AG20443 (cell line): ENCODE measurements at regions not wholly inside any gene's neighbourhood (a gene's known extent, or its start where the extent isn't known, plus 50 kb on each side); places are given as distances from the start of the nearest gene placed in this dataset.
A peak's percentile ranks its signal among the peaks of the same experiment; 100 is the strongest.
"Not testable (repeated sequence)": the region's sequence is repeated elsewhere in the genome, so short reads cannot be mapped to it uniquely, and the experiment has no call there.

Experiments
- DNase-seq: peaks from one replicate; pipeline ENCODE4 v3.0.0; 2012; ENCODE audit warnings: low spot score, mixed read lengths

GRCh38 chr10:109650228-109650627 lies 273.1 kb downstream of the XPNPEP1 start:
- DNase-seq: no peak

DNA sequence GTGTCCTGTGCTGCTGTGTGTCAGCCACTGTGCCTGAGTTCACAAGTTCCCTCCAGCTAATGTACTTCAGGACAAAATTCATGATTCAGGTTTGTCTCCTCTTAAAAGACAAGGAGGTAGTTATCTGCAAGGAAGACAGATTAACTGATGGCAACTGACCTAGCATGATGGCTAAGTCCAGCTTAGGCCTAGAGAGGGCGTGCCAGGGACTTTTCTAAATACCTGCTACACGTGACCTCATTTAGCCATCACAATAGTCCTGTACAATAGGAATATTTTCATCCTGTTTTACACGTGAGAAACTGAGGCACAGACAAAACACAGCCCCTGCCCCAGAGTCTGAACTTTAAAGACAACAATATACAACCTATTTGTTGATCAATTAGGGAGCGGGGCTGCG lies 275.7 kb downstream of the XPNPEP1 start:
- no peak for DNase-seq

DNA sequence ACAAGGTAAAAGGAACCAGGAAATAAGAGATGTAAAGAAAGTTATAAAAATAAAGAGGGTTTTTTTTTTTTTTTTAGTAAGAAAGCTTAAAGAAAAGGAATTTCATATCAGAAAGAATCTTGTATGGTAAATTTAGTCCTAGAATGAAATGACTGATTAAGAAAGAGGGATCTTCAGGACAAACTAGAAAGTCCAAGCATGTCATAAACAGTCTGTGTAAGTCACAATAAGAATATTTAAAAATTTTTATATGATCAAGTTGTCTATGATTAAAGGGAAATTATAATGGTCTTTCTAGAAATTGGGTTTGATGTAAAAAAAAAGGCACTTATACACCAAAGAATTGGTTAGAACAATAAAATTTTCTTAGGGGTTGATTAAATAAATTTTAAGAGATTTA lies 289.5 kb downstream of the XPNPEP1 start:
- no peak for DNase-seq

DNA sequence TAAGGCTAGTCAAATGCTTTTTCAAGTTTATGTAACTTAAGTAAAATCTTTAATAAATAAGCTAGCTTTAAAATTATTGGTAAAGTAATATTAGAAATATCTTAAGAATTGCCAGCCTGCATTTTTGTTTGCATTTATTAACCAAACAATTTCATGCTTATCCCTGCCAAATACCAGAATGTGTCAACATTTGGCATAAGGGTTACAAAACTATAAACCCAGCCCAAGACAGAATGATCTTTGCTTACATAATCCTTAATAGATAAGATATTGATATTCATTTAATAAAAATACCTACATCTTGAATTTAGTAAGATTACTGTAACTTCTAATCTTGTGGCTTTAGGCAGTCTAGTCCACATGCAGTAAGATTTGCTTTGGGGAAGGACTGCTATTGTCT lies 290.3 kb downstream of the XPNPEP1 start:
- not testable (repeated sequence) for DNase-seq

- DNase-seq: no peak
These were observed 298.4 kb downstream of the XPNPEP1 start for GRCh38 chr10:109624939-109625338.

DNA sequence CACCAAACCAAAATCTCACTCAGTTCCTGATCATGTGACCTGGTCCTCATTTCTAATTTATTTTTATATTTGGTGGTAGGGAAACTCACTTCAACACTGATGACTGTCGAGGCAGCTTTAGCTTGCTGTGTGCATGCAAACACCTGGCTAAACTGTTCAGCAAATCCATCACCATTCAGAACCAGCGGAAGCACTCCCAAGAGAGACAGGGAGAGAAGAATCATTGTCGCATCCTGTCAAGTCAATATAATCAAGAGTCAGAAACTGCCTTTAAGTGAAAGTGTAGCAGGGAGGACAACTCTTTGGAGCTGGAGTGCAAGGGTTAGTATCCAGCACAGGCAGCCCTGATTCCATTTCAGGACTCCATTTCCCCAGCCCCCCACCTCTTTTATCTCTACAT lies 300.7 kb downstream of the XPNPEP1 start:
- DNase-seq: no peak

GRCh38 chr10:109620396-109620795 lies 302.9 kb downstream of the XPNPEP1 start:
- DNase-seq: no peak

GRCh38 chr10:109619914-109620313 lies 303.4 kb downstream of the XPNPEP1 start:
- DNase-seq: no peak

DNA sequence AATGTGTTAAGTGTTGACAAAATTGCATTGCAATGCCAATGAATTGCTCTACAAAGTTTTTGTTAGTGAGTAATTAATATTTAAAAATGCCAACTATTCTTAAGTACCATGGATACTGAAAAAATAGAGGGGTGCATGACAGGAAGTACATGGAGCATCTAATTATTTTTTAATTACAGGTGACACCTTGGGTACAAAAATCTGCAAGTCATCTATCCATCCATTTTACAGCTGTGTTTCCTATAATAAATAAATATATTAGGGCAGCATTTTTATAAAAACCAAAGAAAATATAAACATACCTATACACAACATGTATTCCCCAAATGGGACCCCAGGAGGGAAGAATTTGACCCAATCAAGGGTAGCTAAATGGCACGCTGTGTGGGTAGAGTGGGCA lies 304.6 kb downstream of the XPNPEP1 start:
- no peak for DNase-seq

DNA sequence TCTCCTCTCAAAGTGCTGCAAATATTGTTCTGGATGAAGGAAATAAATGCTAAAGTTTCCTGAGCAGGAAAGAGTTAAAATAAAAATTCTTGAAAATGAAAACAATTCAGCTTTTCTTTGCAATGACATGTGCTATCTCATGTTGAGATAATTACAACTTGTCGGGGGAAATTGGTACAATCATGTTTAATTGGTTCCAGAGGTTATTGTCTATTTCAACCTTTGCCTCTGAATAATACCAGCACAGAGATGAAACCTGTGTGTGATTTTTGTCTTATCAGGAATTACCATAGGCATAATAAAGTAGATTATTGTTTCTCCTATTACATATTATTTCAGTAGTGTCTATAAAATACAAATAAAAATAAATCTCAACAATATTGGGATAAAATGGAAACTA lies 305.0 kb downstream of the XPNPEP1 start:
- DNase-seq: no peak

GRCh38 chr10:109616359-109616980 lies 306.8 kb downstream of the XPNPEP1 start:
- no peak for DNase-seq

DNA sequence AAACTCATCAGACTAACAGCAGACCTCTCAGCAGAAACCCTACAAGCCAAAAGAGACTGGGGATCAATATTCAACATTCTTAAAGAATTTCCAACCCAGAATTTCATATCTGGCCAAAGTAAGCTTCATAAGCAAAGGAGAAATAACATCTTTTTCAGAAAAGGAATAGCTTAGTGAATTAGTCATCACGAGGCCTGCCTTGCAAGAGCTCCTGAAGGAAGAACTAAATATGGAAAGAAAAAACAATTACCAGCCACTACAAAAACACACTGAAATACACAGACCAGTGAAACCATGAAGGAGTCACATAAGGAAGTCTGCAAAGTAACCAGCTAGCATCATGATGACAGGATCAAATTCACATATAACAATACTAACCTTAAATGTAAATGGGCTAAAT lies 328.0 kb downstream of the XPNPEP1 start:
- DNase-seq: not testable (repeated sequence)

- peak; percentile 16 for DNase-seq
These were observed 329.6 kb downstream of the XPNPEP1 start for GRCh38 chr10:109593682-109594081.

GRCh38 chr10:109592391-109592790 lies 330.9 kb downstream of the XPNPEP1 start:
- no peak for DNase-seq

GRCh38 chr10:109591601-109592000 lies 331.7 kb downstream of the XPNPEP1 start:
- no peak for DNase-seq

- DNase-seq: no peak
These were observed 335.1 kb downstream of the XPNPEP1 start for GRCh38 chr10:109588259-109588658.

DNA sequence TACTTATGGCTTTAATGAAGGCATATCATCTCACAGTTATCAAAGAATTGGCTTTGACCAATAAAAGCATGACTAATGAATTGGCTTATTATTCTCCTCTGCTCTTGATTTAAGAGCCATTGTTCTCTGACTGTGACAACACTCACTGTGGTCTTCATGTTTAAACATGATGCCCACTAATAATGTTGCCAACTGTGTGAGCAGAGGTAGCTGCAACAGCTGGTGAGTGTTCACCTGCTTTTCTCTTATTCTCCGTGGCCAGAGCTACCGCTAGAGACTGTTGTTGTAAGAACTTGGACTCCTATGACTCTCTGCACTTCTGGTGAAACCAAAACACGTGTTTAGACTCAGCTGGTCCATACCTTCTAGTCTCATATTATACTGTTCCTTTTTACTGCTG lies 335.9 kb downstream of the XPNPEP1 start:
- no peak for DNase-seq

DNA sequence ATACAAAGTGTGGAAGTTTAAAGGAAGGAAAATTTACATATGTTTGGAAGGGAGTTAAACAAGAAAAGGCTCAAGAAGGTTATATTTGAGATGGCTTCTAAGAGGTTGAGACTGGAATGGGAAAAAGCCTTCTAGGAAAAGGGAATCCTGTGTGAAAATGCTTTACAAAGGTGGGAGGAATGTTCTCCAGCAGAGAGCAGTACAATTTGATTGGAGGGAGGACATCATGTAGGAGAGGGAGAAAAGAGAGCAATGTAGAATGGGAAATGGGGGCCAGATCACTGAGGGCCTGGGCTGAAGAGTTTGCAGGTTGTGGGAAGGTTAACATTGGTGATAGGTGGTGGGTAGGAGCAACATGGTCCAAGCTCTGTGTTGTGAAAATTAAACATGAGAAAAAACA lies 366.9 kb downstream of the XPNPEP1 start:
- no peak for DNase-seq

DNA sequence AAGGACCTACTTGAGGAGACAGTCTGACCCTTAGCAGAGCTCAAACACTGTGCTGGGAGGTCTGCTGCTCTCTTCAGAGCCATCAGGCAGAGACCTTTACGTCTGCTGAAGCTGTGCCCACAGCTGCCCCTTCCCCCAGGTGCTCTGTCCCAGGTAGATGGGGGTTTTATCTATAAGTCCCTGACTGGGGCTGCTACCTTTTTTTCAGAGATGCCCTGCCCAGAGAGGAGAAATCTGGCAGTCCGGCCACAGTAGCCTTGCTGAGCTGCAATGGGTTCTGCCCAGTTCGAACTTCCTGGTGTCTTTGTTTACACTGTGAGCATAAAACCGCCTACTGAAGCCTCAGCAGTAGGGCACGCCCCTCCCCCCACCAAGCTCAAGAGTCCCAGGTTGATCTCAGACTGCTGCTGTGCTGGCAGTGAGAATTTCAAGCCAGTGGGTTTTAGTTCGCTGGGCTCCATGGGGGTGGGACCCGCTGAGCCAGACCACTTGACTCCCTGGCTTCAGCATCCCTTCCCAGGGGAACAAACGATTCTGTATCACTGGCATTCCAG lies 381.2 kb downstream of the XPNPEP1 start:
- DNase-seq: not testable (repeated sequence)

DNA sequence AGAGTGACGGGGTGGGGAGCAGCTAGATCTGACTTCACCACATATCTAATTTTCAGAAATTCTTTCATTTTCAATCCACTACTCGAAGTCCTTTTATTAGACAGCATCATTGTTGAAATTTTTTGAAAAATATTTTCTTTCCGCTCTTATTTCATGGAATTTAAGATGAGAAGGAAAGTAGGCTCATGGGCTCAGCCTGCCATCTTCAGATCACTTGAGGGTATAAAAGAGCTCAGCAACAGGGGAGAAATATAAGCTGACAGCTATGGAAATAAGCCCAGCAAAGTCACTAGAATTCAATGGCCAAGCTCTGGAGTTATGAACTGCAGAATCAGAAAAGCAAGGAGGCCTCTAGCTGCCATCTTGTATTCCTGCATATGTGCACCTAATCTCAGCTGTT lies 389.1 kb downstream of the XPNPEP1 start:
- no peak for DNase-seq

GRCh38 chr10:109529258-109529657 lies 394.1 kb downstream of the XPNPEP1 start:
- no peak for DNase-seq

GRCh38 chr10:109517748-109518147 lies 405.6 kb downstream of the XPNPEP1 start:
- no peak for DNase-seq

- no peak for DNase-seq
These were observed 418.9 kb downstream of the XPNPEP1 start for GRCh38 chr10:109504401-109504800.

DNA sequence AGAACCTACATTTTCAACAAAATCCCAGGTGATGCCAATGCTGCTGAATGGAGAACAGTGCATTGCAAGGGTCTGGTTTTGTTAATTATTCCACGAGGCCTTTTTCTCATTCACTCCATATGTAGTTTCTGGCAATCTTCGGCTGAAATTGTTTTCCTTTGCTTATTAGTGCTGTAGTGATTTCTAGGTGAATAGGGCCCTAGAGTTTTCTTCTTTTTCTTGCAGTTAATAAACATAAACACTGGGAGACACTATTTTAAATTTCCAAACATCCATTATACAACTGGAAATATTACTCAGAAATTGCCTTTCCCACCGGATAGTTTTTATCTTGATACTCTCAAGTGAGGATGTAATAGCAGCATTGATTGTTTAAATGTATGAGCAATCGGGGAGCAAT lies 435.6 kb downstream of the XPNPEP1 start:
- no peak for DNase-seq
